ENCODE measurements at regions not wholly inside any gene's neighbourhood (a gene's known extent, or its start where the extent isn't known, plus 50 kb on each side); places are given as distances from the start of the nearest gene placed in this dataset.

DNA sequence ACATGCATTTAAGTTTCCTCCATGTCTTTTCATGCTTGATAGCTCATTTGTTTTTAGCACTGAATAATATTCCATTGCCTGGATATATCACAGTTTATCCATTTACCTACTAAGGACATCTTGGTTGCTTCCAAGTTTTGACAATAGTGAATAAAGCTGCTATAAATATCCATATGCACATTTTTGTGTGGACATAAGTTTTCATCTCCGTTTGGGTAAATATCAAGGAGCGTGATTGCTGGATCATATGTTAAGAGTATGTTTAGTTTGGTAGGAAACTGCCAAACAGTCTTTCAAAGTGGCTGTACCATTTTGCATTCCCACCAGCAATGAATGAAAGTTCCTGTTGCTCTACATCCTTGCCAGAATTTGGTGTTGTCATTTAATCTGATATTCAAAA, 172.5 kb downstream of the DHX15 start (continued):
- TF ChIP-seq PHF8 (conservative IDR thresholded peaks at IDR 0.05; ENCODE audit: low read depth, low read length) (no peak), CBX5 (IDR thresholded peaks at IDR 0.05; ENCODE audit: low read depth, low read length) (no peak), MAFK (IDR thresholded peaks at IDR 0.05; ENCODE audit: low read depth, low read length) (no peak), SIRT6 (IDR thresholded peaks at IDR 0.05; ENCODE audit: low read length) (no peak), GTF2F1 (IDR thresholded peaks at IDR 0.05; ENCODE audit: borderline replicate concordance, low read depth, low read length) (no peak)
